ENCODE measurements at regions not wholly inside any gene's neighbourhood (a gene's known extent, or its start where the extent isn't known, plus 50 kb on each side); places are given as distances from the start of the nearest gene placed in this dataset.

DNA sequence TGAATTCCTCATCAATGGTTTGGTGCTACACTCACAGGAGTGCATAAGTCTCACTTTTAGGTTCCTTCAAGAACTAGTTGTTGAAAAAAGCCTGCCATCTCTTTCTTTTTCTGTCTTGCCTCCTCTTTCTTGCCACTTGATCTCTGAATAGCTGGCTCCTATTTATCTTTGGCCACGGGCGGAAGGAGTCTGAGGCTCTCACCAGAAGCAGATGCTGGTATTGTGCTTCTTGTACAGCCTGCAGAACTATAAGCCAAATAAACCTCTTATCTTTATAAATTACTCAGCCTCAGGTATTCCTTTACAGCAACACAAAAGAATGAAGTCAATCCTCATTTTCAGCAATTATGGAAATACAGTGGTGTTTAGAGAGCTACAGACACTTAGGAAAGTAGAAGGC is 247.1 kb upstream of the PRR16 start:
- TF ChIP-seq YY1 (IDR thresholded peaks at IDR 0.05; ENCODE audit: insufficient read depth, insufficient read length) (no peak), ZNF274 (IDR thresholded peaks at IDR 0.05; ENCODE audit: low read depth, low read length) (no peak), SUZ12 (IDR thresholded peaks at IDR 0.05; ENCODE audit: extremely low read depth, insufficient read depth, insufficient read length) (no peak)
